NCI-H2107 treated with DMSO at 0.1 percent for 48 hours (cell line): ENCODE measurements at regions not wholly inside any gene's neighbourhood (a gene's known extent, or its start where the extent isn't known, plus 50 kb on each side); places are given as distances from the start of the nearest gene placed in this dataset.

Experiments
- DNase-seq: peaks from one replicate; lab custom pipeline; 2025; ENCODE audit not compliant: unreplicated experiment; lab: John Stamatoyannopoulos, UW

DNA sequence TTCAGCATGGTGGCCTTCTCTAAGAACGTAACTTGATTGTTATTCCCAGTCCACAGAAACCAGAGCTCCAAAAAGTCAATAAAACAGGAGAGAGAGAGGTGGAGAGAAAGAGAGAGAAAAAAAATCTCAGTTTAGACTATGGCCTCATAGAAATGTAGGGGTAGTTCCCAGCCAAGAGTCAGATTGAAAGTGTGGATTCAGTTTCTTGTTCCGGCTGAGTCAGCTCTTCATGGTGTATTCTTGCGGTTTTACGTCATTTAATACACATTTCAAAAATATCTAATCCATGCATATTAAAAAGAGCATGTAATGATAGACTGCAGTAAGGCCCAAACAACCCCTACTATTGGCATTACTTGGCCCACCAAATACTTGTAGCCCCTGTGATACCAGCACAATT is 303.9 kb downstream of the ETAA1 start:
- no peak for DNase-seq

GRCh38 chr2:67702284-67702683 is 305.2 kb downstream of the ETAA1 start:
- no peak for DNase-seq

DNA sequence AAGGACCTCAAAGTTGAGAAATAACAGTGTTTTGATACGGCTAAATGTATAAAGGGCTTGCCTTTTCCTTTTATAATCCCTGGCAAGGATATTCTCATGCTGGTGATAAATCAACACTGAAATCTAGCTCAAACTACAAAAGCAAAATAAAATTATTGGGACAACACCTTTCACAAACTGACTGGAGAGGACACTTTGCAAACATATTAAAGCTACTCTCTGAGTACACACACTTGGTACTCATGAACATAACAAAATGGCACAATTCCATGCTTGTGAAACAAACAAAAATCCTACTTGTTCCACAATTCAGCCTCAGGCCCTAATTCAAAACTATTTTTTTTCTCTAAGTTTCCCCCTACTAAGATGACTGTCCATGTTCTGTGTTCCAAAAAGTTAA is 305.8 kb downstream of the ETAA1 start:
- no peak for DNase-seq

- no peak for DNase-seq
Observed at GRCh38 chr2:67706082-67706481, 308.9 kb downstream of the ETAA1 start.

GRCh38 chr2:67707896-67708295 is 310.8 kb downstream of the ETAA1 start:
- no peak for DNase-seq

GRCh38 chr2:67709835-67710234 is 312.7 kb downstream of the ETAA1 start:
- DNase-seq = no peak

DNA sequence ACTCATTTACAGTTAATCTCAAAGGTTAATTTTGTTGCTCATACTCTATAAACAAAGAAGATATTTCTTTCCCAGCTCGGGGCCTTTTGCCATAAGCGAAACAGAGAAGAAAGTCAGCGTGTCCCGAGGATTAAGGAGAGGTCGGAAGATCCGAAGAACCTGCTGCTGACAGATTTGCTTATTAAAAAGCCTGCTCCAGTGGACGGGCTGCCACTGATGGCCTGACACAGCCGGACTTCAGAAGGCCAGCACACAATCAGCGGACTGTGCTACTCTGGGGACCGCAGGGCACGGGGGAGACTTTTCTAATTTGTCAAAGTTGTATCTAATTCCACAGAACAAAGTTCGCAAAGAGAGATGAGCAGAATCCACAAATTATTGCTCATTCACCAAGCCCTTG is 315.4 kb downstream of the ETAA1 start:
- DNase-seq = no peak

- no peak for DNase-seq
Observed at GRCh38 chr2:67713376-67713775, 316.2 kb downstream of the ETAA1 start.

DNA sequence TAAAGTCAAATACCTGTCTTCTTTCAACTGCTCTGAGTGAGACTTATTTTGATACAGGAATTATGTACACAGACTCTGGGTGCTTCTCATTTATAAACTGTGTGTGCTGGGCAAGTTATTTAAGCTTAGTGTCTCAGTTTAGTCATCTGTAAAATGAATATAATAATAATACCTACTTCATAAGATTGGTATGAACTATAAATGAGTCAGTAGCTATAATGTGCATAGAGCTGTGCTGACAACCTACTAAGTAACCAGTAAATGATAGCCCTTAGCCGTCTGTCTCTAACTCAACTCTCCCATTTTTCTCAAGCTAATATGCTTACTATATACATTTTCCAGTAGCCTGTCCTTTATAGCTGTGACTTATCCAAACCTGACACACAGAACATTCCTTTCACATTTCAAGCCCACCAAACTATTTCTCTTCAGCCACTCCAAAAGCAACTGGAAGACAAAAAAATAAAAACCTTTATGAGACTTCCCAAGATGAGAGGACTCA is 319.8 kb downstream of the ETAA1 start:
- no peak for DNase-seq

- no peak for DNase-seq
Observed at GRCh38 chr2:67717692-67718091, 320.6 kb downstream of the ETAA1 start.

DNA sequence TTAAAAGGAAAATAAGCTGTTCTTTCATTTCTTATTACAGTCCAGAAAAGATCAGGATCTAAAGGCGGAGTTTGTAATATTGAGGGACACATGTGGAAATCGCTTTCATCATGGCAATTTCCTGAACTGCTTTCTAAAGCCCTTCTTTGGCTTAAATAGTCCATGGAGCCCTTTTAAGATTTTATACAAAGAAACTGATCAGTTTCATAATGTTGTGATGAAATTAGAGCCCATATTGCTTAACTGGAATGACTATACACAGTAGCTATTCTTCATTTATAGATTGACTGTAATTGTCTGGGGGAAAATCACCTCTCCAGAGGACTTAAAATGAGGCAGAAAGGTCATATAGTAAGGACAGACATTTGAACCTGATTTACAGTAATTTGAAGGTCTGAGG is 322.2 kb downstream of the ETAA1 start:
- DNase-seq = no peak

DNA sequence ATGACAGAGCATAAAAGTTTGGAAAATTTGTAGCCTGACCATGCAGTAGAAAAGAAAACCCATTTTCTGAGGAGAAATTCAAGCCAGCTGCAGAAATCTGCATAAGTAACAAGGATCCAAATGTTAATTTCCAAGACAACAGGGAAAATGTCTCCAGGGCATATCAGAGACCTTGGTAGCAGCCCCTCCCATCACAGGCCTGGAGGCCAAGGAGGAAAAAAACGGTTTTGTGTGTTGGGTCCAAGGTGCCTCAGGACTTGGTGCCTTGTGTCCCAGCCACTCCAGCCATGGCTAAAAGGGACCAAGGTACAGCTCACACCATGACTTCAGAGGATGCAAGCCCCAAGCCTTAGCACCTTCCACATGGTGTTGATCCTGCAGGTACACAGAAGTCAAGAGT is 324.4 kb downstream of the ETAA1 start:
- DNase-seq = no peak

- DNase-seq = no peak
Observed at GRCh38 chr2:67724261-67724660, 327.1 kb downstream of the ETAA1 start.

GRCh38 chr2:67725731-67726130 is 328.6 kb downstream of the ETAA1 start:
- no peak for DNase-seq

- DNase-seq = no peak
Observed at GRCh38 chr2:67726416-67726815, 329.3 kb downstream of the ETAA1 start.

DNA sequence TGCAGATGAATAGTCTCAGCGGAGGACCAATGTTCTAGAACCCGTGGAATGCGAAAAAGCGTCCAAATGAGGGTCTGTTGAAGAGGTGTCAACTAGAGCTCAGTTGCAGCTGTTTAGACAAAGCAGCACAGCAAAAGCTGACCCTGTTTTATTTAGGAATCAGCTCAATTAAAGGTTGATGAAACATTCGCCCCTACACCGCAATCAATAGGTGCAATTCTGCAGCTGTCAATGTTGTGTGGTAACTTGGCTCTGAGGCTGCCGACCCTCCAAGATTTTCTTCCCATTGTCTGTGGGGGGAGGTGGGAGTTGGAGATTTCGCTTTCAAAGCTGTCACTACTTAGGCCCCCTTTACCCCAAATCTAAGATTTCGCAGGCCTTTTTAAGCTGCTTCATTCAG is 330.0 kb downstream of the ETAA1 start:
- no peak for DNase-seq

GRCh38 chr2:67727623-67728022 is 330.5 kb downstream of the ETAA1 start:
- no peak for DNase-seq

DNA sequence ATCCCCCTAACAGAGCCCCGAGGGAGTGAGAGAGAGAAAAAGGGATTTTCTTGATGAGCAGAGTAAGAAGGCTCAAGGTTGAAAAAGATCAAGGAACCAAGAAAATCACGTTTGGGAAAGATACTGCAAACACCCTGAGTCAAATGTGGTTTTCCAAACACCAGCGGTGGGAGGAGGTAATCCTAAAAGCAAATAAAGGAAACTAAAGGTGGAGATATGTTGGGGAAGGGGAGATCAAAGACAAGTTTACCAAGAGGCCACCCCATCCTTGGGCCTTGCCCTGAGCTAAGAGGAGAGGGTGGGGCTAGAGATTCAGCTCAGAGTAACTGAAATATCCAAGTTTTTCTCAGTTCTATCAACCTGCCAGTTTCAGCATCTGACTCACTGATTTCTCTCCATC is 332.3 kb downstream of the ETAA1 start:
- DNase-seq = no peak

- no peak for DNase-seq
Observed at GRCh38 chr2:67733517-67733916, 329.3 kb downstream of the C1D start.

GRCh38 chr2:67752199-67752598 is 310.6 kb downstream of the C1D start:
- no peak for DNase-seq

GRCh38 chr2:67752969-67753368 is 309.8 kb downstream of the C1D start:
- DNase-seq = no peak

DNA sequence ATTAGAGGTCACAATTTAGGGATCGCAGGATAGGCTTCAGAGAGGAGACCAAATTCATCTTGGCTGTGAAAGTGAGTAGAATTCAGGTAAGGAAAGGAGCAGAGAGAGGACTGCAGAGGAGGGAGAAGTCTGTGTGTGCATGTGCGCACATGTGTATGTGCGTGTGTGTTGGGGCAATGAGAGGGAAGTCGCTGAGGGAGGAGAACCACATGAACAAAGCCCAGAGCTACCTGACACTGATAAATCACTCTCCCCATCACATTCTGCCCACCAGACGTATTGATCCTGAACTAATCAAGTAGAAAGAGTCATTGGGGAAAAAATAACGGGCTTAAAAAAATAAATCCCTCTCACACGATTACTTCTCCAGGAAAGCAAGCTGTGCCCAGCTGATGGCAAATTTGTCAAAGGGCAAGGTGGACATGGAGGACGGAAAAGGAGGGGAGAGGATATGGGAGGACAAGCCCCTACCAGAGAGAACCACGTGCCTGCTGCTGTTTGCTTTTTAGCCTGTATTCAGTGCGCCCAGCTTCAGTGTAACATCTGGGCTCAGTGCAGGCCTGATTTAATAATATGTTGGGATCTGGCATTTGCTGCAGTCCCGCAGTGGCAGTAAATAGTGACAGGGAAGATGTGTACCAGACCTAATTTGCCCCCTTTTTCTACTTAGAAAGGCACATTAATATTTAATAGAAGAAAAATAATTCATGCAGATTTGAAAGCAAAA is 307.5 kb downstream of the C1D start:
- DNase-seq = no peak

- DNase-seq = no peak
Observed at GRCh38 chr2:67760995-67761394, 301.8 kb downstream of the C1D start.
